HG03103 (cell line): ENCODE measurements at regions not wholly inside any gene's neighbourhood (a gene's known extent, or its start where the extent isn't known, plus 50 kb on each side); places are given as distances from the start of the nearest gene placed in this dataset.

Source experiments
- ATAC-seq: cut with Tn5 transposase; IDR thresholded peaks from one replicate; pipeline ENCODE4 v1.9.1; 2021; ENCODE audit warnings: low read depth; ENCODE audit not compliant: unreplicated experiment

- no peak for ATAC-seq
Measured at GRCh38 chr1:58908561-58909560, 125.0 kb upstream of the JUN start.

GRCh38 chr1:58909914-58910681 is 126.3 kb upstream of the JUN start:
- no peak for ATAC-seq

GRCh38 chr1:58911841-58912499 is 128.1 kb upstream of the JUN start:
- no peak for ATAC-seq

- ATAC-seq = no peak
Measured at GRCh38 chr1:58914925-58915324, 131.1 kb upstream of the JUN start.

- ATAC-seq = no peak
Measured at GRCh38 chr1:58917436-58917835, 133.6 kb upstream of the JUN start.

GRCh38 chr1:58919226-58919958 is 135.5 kb upstream of the JUN start:
- no peak for ATAC-seq

GRCh38 chr1:58919959-58920321 is 136.1 kb upstream of the JUN start:
- no peak for ATAC-seq

GRCh38 chr1:58921342-58921741 is 137.5 kb upstream of the JUN start:
- ATAC-seq = no peak

GRCh38 chr1:58921751-58922150 is 137.9 kb upstream of the JUN start:
- no peak for ATAC-seq

GRCh38 chr1:58922302-58923089 is 138.6 kb upstream of the JUN start:
- peak; percentile 94 for ATAC-seq

- ATAC-seq = no peak
Measured at GRCh38 chr1:58923090-58923470, 139.2 kb upstream of the JUN start.

- ATAC-seq = no peak
Measured at GRCh38 chr1:58924016-58924565, 140.2 kb upstream of the JUN start.

- no peak for ATAC-seq
Measured at GRCh38 chr1:58924821-58925220, 141.0 kb upstream of the JUN start.

- no peak for ATAC-seq
Measured at GRCh38 chr1:58925247-58925646, 141.4 kb upstream of the JUN start.

- ATAC-seq = no peak
Measured at GRCh38 chr1:58926152-58926551, 142.3 kb upstream of the JUN start.

- ATAC-seq = no peak
Measured at GRCh38 chr1:58927041-58927721, 143.3 kb upstream of the JUN start.

- no peak for ATAC-seq
Measured at GRCh38 chr1:58927722-58928085, 143.9 kb upstream of the JUN start.

GRCh38 chr1:58928514-58928913 is 144.7 kb upstream of the JUN start:
- ATAC-seq = no peak
